A673 (cell line): ENCODE measurements at regions not wholly inside any gene's neighbourhood (a gene's known extent, or its start where the extent isn't known, plus 50 kb on each side); places are given as distances from the start of the nearest gene placed in this dataset.

Source experiments
- BruUV-seq: library from RNA; stranded (reverse); fragments of 400-500 nt; replicated peaks from 2 replicates; lab custom pipeline; 2021; lab: Mats Ljungman, UMichigan
- CTCF ChIA-PET: fragments of 300-600 bp; sonication (Branson Sonifier 250); formaldehyde crosslinking; loops from one replicate; lab custom pipeline; 2022; ENCODE audit warnings: antibody characterized with exemption; lab: Charles Lee
- POLR2A ChIA-PET: fragments of 300-600 bp; sonication (Branson Sonifier 250); formaldehyde crosslinking; loops from one replicate; lab custom pipeline; 2022; ENCODE audit warnings: antibody characterized with exemption; ENCODE audit not compliant: low non-redundant PET; lab: Charles Lee
- DNase-seq: peaks from one replicate; pipeline ENCODE4 v3.0.0-alpha.2; 2015; ENCODE audit warnings: low spot score
- H3K27ac ChIP-seq: fragments of 200-600 bp; sonication (generic); 2 replicates; pipeline ENCODE4 v1.5.1; 2016; ENCODE audit warnings: mixed run types, low read depth, mild to moderate bottlenecking, mixed read lengths, antibody characterized with exemption, low read length; ENCODE audit not compliant: poor library complexity, severe bottlenecking
- H3K27me3 ChIP-seq: fragments of 200-600 bp; sonication (generic); replicated peaks from 2 replicates; pipeline ENCODE4 v1.6.1; 2017; ENCODE audit warnings: mixed run types, low read depth, mild to moderate bottlenecking, mixed read lengths, antibody characterized with exemption, low read length; ENCODE audit not compliant: insufficient read depth, poor library complexity
- H3K36me3 ChIP-seq: fragments of 200-600 bp; sonication (generic); 2 replicates; pipeline ENCODE4 v1.6.1; 2016; ENCODE audit warnings: mixed run types, mild to moderate bottlenecking, mixed read lengths, antibody characterized with exemption, low read length; ENCODE audit not compliant: insufficient read depth, poor library complexity, severe bottlenecking
- H3K4me1 ChIP-seq: fragments of 200-600 bp; sonication (generic); 2 replicates; pipeline ENCODE4 v1.6.1; 2017; ENCODE audit warnings: mixed run types, mild to moderate bottlenecking, mixed read lengths, antibody characterized with exemption, low read length; ENCODE audit not compliant: insufficient read depth, poor library complexity, severe bottlenecking
- H3K4me3 ChIP-seq: fragments of 200-600 bp; sonication (generic); 2 replicates; pipeline ENCODE4 v1.5.1; 2016; ENCODE audit warnings: low read depth, mixed run types, mild to moderate bottlenecking, mixed read lengths, low read length; ENCODE audit not compliant: poor library complexity, severe bottlenecking
- H3K9me3 ChIP-seq: fragments of 200-600 bp; sonication (generic); 2 replicates; pipeline ENCODE4 v1.6.1; 2016; ENCODE audit warnings: mixed run types, low read depth, mild to moderate bottlenecking, mixed read lengths, antibody characterized with exemption, low read length; ENCODE audit not compliant: poor library complexity, severe bottlenecking
- EZH2 ChIP-seq: fragments of 200-600 bp; sonication (generic); IDR thresholded peaks from 2 replicates; pipeline ENCODE4 v1.6.1; 2017; ENCODE audit warnings: borderline replicate concordance, low read depth, mild to moderate bottlenecking, mixed read lengths, antibody characterized with exemption, low read length; ENCODE audit not compliant: poor library complexity, severe bottlenecking
- intact Hi-C: fragments of 100-400 bp; cut with micrococcal nuclease; formaldehyde crosslinking; loops from one replicate; pipeline ENCODE4 v1.10.0; 2022; ENCODE audit not compliant: unreplicated experiment
- TF ChIP-seq, protein P1 (sequence below): fragments of 300-800, 200-600 bp; sonication (generic); conservative IDR thresholded peaks from 2 replicates; pipeline ENCODE4 v1.5.1; 2017; ENCODE audit warnings: low read depth, mild to moderate bottlenecking, antibody characterized with exemption, low read length, moderate library complexity, mixed read lengths

DNA sequence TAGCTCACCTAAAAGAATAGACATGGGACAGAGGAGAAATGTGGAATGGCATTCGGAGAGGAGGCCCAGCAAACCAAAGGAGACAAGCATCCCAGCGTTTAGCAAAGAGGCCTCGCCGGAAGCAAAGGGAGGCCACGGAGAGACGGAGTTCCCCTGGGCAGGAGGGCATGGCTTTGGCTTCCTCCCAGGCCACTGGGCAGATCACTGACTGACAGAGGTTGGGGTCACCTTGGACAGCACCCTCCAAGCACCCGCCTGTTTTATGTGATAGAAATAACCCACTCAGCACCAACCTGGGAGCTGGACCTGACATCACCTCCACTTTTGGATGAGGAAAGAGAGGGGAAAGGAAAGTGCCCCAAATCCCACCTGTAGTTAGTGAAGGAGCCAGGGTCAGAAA lies 434.1 kb downstream of the BRD1 start:
- no peak for DNase-seq
- intact Hi-C loops = no loop called here
- no peaks in the 10 kb centered on the region for H3K4me1 ChIP-seq
- no peak overlapping the region for H3K27ac ChIP-seq
- ChIA-PET CTCF (no interaction called here), POLR2A (no interaction called here)
- H3K36me3 ChIP-seq = no peaks in the 10 kb centered on the region
- TF ChIP-seq, protein P1, sequence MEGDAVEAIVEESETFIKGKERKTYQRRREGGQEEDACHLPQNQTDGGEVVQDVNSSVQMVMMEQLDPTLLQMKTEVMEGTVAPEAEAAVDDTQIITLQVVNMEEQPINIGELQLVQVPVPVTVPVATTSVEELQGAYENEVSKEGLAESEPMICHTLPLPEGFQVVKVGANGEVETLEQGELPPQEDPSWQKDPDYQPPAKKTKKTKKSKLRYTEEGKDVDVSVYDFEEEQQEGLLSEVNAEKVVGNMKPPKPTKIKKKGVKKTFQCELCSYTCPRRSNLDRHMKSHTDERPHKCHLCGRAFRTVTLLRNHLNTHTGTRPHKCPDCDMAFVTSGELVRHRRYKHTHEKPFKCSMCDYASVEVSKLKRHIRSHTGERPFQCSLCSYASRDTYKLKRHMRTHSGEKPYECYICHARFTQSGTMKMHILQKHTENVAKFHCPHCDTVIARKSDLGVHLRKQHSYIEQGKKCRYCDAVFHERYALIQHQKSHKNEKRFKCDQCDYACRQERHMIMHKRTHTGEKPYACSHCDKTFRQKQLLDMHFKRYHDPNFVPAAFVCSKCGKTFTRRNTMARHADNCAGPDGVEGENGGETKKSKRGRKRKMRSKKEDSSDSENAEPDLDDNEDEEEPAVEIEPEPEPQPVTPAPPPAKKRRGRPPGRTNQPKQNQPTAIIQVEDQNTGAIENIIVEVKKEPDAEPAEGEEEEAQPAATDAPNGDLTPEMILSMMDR = no peak
- no peak for TF ChIP-seq EZH2
- H3K4me3 ChIP-seq = no peak overlapping the region
- BruUV-seq = no TSS peak
- no peaks in the 10 kb centered on the region for H3K9me3 ChIP-seq
- no peaks in the 10 kb centered on the region for H3K27me3 ChIP-seq

DNA sequence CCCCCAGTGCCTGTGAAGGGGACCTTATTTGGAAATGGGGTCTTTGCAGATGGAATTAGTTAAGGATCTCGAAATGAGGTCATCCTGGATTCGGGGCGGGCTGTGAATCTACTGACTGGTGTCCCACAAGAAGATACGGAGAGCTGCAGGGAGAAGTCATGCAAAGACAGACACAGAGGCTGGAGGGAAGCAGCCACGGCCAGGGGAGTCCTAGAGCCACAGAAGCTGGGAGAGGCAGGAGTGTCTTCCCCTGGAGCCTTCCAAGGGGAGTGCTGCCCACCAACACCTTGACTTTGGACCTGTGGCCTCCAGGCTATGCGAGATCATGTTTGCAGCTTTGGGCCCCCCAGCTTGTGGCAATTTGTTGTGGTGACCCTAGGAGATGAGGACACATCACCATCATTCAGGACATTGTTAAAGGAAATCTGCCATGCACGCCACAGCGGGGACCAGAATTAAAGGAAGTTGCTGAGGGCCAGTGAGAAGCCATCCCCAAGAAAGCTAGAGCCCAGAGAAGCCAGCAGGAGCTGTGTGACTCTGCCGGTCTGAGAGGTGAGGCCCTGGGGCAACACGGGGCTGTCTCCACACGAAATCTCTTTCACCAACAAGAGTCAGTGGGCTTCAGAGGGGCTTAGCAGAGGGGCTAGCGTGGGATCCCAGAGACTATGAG lies 434.7 kb downstream of the BRD1 start:
- intact Hi-C loops = no loop called here
- TF ChIP-seq EZH2 = no peak
- TF ChIP-seq, protein P1 = no peak
- DNase-seq = no peak
- Histone ChIP-seq H3K27me3 (no peaks in the 10 kb centered on the region), H3K27ac (no peak overlapping the region), H3K4me1 (no peaks in the 10 kb centered on the region), H3K9me3 (no peaks in the 10 kb centered on the region), H3K36me3 (no peaks in the 10 kb centered on the region), H3K4me3 (no peak overlapping the region)
- ChIA-PET CTCF (no interaction called here), POLR2A (no interaction called here)
- no TSS peak for BruUV-seq

DNA sequence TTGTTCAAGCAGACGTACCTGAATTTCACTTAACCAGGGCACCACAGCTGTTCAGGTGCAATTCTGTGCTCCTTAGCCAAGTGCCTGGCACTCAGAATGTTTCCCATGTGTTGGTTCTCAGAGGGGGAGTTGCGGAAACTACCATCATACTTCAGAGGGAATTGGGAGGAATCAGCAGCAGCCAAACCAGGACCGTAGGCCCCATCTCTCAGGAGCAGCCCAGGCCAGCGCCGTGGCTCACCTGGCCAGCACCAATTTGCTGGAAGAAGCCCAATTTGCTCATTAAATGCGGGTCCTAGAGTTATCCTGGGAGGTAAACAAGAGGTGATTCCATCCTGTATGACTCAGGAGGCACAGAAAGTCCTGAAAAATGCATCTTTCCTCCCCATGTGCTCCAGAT lies 435.4 kb downstream of the BRD1 start:
- Histone ChIP-seq H3K4me1 (no peaks in the 10 kb centered on the region), H3K27me3 (no peaks in the 10 kb centered on the region), H3K27ac (no peak overlapping the region), H3K36me3 (no peaks in the 10 kb centered on the region), H3K9me3 (no peaks in the 10 kb centered on the region), H3K4me3 (no peak overlapping the region)
- TF ChIP-seq, protein P1 = no peak
- no peak for TF ChIP-seq EZH2
- intact Hi-C loops = no loop called here
- POLR2A ChIA-PET = no interaction called here
- no peak for DNase-seq
- CTCF ChIA-PET = no interaction called here
- no TSS peak for BruUV-seq
